GM12874 (cell line): ENCODE measurements at regions not wholly inside any gene's neighbourhood (a gene's known extent, or its start where the extent isn't known, plus 50 kb on each side); places are given as distances from the start of the nearest gene placed in this dataset.

Source experiments
- TF ChIP-seq, protein P1 (sequence below): IDR thresholded peaks from 2 replicates; pipeline ENCODE4 v1.5.1; 2011; ENCODE audit warnings: low read depth, mild to moderate bottlenecking, control low read depth, low read length, moderate library complexity; ENCODE audit not compliant: insufficient read depth

GRCh38 chr1:53385276-53386225, 57.7 kb upstream of the LRP8 start:
- TF ChIP-seq, protein P1, sequence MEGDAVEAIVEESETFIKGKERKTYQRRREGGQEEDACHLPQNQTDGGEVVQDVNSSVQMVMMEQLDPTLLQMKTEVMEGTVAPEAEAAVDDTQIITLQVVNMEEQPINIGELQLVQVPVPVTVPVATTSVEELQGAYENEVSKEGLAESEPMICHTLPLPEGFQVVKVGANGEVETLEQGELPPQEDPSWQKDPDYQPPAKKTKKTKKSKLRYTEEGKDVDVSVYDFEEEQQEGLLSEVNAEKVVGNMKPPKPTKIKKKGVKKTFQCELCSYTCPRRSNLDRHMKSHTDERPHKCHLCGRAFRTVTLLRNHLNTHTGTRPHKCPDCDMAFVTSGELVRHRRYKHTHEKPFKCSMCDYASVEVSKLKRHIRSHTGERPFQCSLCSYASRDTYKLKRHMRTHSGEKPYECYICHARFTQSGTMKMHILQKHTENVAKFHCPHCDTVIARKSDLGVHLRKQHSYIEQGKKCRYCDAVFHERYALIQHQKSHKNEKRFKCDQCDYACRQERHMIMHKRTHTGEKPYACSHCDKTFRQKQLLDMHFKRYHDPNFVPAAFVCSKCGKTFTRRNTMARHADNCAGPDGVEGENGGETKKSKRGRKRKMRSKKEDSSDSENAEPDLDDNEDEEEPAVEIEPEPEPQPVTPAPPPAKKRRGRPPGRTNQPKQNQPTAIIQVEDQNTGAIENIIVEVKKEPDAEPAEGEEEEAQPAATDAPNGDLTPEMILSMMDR: no peak

DNA sequence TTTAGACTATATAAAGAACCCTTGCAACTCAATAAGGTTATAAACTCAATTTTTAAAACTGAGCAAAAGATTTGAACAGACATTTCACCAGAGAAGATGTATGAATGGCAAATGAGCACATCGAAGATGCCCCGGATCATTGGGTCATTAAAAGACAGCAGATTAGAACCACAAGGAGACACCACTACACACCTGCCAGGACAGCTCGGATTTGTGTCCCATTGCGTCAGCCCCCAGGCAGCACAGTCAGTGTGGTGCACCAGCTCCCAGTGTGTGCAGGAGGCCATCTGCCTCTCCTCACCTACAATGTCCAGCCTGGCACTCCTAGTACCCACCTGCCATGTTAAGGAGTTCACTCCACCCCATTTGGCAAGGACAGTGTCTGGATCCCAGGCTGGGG, 61.1 kb upstream of the LRP8 start:
- TF ChIP-seq, protein P1: no peak

DNA sequence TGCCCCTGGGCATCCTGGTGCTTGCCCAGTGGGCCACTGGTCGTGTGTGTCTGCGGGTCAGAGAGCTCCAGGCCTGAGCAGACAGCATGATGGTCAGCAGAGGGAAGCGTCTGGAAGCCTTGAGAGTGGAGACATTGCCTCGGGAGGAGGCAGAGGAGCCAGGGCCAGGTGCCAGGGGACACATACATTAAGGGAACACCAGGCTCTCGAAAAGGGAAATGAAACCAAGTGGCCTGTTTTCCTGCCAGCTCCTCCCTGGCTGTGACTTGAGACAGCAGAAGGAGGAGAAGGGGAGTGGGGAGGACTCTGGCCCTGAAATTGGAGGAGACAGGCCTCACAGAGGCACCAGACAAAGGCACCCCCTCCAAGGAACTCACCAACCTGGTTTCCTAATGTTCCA, 62.4 kb upstream of the LRP8 start:
- TF ChIP-seq, protein P1: no peak

DNA sequence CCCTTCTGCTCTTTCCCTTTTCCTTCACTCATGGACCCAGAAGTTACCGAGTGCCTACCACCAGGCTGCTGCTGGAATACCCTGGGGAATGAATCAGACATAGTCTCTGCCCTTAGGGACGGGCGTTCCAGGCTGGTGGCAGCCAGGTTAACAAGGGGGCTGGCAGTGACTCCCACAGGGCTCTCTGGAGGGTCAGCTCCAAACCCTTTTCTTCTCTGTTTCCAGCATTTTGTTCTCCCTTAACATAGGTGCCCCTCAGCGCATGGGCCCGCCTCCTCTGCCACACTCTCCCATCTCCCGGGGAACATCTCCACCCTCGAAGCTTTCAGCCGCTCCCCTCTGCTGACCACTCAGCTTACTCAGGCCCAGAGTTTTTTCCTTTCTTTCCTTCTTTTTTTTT, 62.9 kb upstream of the LRP8 start:
- TF ChIP-seq, protein P1: no peak

DNA sequence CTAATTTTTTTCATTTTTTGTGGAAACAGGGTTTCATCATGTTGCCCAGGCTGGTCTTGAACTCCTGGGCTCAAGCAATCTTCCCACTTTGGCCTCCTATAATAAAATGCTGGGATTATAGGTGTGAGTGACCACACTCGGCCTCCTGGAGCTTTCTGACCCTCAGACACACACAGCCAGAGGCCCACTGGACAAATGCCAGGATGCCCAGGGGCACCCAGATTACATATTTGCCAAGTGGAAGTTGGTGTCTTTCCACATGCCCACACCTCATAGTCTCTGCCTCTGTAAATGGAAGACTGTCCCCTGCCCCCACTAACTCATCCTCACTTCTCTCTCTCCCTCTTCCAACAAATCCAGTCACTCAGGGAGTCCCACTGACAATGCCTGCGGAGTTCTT, 63.4 kb upstream of the LRP8 start:
- TF ChIP-seq, protein P1: no peak

DNA sequence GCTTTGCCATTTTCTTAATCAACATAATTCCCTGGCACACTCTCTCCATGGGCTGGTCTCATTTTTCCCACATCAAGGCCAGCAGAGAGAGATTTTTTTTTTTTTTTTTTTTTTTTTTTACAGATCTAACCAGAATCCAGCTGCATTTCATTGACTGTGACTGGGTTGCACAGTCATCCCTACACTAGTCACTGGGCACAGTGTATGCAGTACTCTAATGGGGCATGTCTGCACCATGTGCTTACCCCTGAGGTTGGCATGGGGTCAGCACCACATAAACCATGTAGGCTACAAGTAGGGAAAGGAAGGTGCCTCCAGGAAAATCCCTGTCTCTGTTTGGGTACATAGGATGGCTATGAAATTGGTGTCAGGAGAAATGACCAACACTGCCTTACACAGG, 64.1 kb upstream of the LRP8 start:
- TF ChIP-seq, protein P1: no peak

- TF ChIP-seq, protein P1: no peak
Measured at GRCh38 chr1:53392460-53392859, 64.6 kb upstream of the LRP8 start.
